Stimulated activated naive CD8-positive, alpha-beta T cell treated with anti-CD3 and anti-CD28 coated beads, Interleukin-15, amount 100 ng/mL, for 72 hours (primary cell): ENCODE measurements at regions not wholly inside any gene's neighbourhood (a gene's known extent, or its start where the extent isn't known, plus 50 kb on each side); places are given as distances from the start of the nearest gene placed in this dataset.
A peak's percentile ranks its signal among the peaks of the same experiment; 100 is the strongest.

Source experiments
- ATAC-seq: fragments of 150-1000 bp; cut with Tn5 transposase; 2 replicates; pipeline ENCODE4 v1.10.0; 2021; ENCODE audit warnings: mild to moderate bottlenecking, moderate library complexity
- DNase-seq, 2 donors: peaks; one replicate each; pipeline ENCODE4 v3.0.0; 2021 to 2022
- H3K27ac Mint-ChIP-seq, 2 donors: one replicate each; pipeline ENCODE4 v1.8.0; 2022; ENCODE audit warnings: mild to moderate bottlenecking in 2 of 2, mixed read lengths in 2 of 2, moderate library complexity in 2 of 2
- H3K27me3 Mint-ChIP-seq: one replicate; pipeline ENCODE4 v1.8.0; 2022; ENCODE audit warnings: mixed read lengths
- H3K4me1 Mint-ChIP-seq: one replicate; pipeline ENCODE4 v1.8.0; 2022; ENCODE audit warnings: mild to moderate bottlenecking, mixed read lengths
- H3K4me3 Mint-ChIP-seq, 2 donors: one replicate each; pipeline ENCODE4 v1.8.0; 2022; ENCODE audit warnings: mild to moderate bottlenecking in 2 of 2, mixed read lengths in 2 of 2, moderate library complexity in 1 of 2
- H3K9me3 Mint-ChIP-seq, 2 donors: one replicate each; pipeline ENCODE4 v1.8.0; 2022; ENCODE audit warnings: mixed read lengths in 2 of 2

DNA sequence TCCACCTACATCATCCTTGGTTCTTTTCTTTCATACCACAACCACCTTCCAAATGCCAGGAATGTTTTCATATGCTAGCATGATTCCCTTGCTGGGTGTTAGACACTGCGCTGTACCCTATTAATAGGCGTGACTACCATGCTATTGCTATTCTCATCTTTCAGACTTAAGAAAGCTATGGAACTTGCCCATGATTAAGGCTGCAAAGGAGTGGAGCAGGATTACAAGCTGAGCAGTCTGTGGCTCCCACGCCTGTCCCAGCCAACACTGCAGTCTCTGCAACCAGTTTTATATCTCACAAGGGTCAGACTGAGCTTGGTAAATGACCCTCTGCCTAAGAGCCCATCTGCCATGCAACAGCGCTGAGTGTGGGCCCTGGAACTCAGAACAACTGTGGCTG, 285.7 kb upstream of the POU3F3 start:
- Mint-ChIP-seq H3K27ac (no peak overlapping the region), H3K4me3 (no peak overlapping the region), H3K9me3 (no peaks in the 10 kb centered on the region), H3K27me3 (no peaks in the 10 kb centered on the region), H3K4me1 (no peaks in the 10 kb centered on the region)
- ATAC-seq (no peak), DNase-seq (no peak)

DNA sequence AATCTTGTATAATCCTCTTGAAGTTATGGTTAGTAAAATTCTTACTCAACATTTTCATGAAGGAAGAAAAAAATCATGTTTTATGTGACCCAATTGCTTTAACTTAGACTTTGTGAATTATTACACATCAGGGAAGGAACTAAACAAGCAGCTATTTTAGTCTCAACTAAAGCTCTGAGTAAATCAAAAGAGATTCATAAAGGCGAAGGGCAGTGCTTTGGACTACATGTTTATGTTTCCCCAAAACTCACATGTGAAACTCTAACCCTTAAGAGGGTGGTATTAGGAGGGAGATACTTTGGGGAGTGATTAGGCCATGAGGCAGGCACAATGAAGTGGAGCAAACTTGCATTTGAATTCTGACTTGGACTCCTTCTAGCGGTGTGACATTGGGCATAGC, 283.7 kb upstream of the POU3F3 start:
- no peak overlapping the region for H3K27ac Mint-ChIP-seq
- no peaks in the 10 kb centered on the region for H3K9me3 Mint-ChIP-seq
- no peak for ATAC-seq
- DNase-seq: no peak
- no peak overlapping the region for H3K4me3 Mint-ChIP-seq
- no peaks in the 10 kb centered on the region for H3K27me3 Mint-ChIP-seq
- H3K4me1 Mint-ChIP-seq: no peaks in the 10 kb centered on the region

DNA sequence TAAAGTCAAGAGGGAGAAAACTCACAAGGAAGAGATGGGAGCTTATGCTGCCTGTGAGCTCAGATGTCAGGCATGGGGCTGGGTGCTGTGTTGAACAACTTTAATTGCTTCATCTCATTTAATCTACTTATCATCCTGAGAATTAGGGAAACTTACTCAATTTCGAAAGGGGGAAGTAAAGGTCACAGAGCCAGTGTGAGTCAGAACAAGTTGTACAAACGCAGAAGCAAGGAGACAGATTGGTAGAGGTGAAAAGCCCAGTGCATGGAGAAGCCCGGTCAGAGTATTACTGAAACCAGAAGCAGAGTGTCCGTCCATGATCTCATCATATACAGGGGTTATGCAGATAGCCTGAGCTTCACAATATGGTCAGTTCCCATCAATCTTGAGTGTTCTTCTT, 281.1 kb upstream of the POU3F3 start:
- H3K9me3 Mint-ChIP-seq: no peaks in the 10 kb centered on the region
- no peaks in the 10 kb centered on the region for H3K4me1 Mint-ChIP-seq
- H3K27ac Mint-ChIP-seq: no peak overlapping the region
- DNase-seq (no peak), ATAC-seq (no peak)
- H3K27me3 Mint-ChIP-seq: no peaks in the 10 kb centered on the region
- no peak overlapping the region for H3K4me3 Mint-ChIP-seq

DNA sequence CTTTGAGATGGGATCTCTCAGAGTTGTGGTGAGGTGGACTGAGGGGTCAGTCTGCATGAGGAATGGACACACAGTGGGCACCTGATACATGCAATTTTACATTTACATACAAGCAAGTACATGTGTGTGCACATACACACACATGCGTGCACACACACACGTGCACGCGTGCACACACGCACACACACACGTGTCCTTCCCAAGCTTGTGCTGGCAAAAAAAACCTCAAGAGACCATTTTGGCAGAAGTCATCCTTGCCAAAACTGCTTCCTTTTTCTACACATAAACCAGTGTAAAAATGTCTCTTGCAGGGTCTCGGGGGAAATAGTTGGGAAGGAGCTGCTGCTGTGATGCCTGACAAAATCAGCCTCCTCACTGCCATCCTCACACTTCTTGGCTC, 279.5 kb upstream of the POU3F3 start:
- no peak overlapping the region for H3K4me3 Mint-ChIP-seq
- no peaks in the 10 kb centered on the region for H3K27me3 Mint-ChIP-seq
- H3K9me3 Mint-ChIP-seq: no peaks in the 10 kb centered on the region
- no peak for DNase-seq
- no peak for ATAC-seq
- peak overlapping the region in 1 of 2 donors; percentile 85 for H3K27ac Mint-ChIP-seq
- no peaks in the 10 kb centered on the region for H3K4me1 Mint-ChIP-seq

DNA sequence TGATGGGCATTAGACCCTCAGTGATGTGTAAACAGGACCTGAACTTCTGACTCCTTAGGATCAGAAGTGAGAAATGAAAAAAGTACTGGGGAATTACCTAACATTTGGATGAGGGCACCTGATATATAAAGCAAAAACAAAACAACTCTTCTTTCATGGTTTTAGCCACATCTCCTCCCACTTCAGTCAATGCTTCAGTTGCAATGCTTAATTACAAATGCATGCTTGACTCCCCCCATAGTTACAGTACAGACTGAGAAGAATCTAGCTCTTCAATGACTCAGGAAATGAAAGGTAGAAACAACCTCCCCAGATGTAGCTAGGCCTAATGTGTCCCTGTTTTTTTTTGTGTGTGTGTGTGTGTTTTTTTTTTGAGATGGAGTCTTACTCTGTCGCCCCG, 276.8 kb upstream of the POU3F3 start:
- Mint-ChIP-seq H3K4me1 (no peaks in the 10 kb centered on the region), H3K9me3 (no peaks in the 10 kb centered on the region), H3K27ac (no peak overlapping the region), H3K27me3 (no peaks in the 10 kb centered on the region), H3K4me3 (no peak overlapping the region)
- no peak for ATAC-seq
- DNase-seq: no peak

DNA sequence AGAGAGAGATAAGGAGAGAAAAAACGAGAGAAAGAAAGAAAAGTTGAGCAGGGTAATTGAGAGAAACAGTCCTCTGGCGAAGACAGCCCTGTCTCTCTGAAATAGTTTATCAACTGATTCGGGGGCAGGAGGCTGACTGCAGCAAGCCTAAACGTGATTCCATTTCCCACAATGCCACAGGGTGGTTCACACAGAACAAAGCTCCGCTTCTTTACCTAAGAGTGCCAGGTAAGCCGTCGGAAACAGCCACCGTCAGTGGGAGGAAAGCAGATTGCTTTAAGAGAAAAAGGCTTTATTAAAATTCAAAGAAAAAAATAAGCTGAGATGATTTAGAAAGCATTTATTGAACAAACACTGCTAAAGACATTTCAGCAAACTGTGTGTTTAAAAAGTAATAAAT, 271.4 kb upstream of the POU3F3 start:
- Mint-ChIP-seq H3K4me1 (no peaks in the 10 kb centered on the region), H3K27me3 (no peaks in the 10 kb centered on the region), H3K9me3 (no peaks in the 10 kb centered on the region), H3K4me3 (no peak overlapping the region), H3K27ac (no peak overlapping the region)
- DNase-seq (no peak), ATAC-seq (no peak)

DNA sequence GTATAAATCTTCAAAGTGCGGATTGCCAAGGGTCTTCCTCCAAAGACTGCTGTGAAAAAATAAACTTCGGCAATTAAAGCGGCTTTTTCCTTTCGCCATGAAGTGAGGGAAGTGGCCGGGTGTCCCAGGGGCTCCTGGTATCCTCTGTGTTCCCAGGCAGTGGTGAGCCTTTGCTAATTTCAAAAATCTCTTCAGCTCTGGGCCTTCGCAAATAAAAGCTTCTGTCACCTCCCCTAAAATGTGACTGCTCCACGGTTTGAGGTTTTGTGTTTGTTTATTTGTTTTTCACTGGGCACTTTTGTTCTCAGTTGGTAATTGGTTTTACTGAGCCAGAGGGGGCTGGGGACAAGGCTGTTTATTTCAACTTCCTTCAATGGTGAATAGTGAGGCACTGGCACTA, 270.1 kb upstream of the POU3F3 start:
- DNase-seq (no peak), ATAC-seq (no peak)
- no peaks in the 10 kb centered on the region for H3K27me3 Mint-ChIP-seq
- H3K4me1 Mint-ChIP-seq: no peaks in the 10 kb centered on the region
- H3K27ac Mint-ChIP-seq: no peak overlapping the region
- H3K9me3 Mint-ChIP-seq: no peaks in the 10 kb centered on the region
- H3K4me3 Mint-ChIP-seq: no peak overlapping the region

DNA sequence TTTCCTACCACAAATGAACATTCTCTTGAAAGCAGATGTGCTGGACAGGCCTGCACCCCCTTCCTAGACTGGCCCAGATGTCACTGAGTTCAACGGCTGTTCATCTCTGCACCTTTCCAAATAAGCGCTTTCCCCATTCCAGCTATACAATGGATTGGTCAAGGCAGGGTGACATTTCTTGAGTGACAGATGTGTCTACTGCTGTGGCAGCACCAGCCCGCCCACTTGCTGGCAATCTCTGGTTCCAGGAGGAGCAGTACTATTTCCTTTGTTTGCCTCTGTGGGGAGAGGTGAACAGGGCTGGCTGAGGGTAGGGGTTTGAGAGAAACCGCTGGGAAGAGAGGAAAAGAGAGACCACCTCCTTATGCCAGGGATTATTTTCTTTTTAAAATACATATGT, 269.5 kb upstream of the POU3F3 start:
- H3K4me3 Mint-ChIP-seq: no peak overlapping the region
- H3K4me1 Mint-ChIP-seq: no peaks in the 10 kb centered on the region
- DNase-seq (no peak), ATAC-seq (no peak)
- no peaks in the 10 kb centered on the region for H3K27me3 Mint-ChIP-seq
- H3K9me3 Mint-ChIP-seq: peaks cover 0 to 3% of the 10 kb centered on the region in 2 donors
- H3K27ac Mint-ChIP-seq: no peak overlapping the region

DNA sequence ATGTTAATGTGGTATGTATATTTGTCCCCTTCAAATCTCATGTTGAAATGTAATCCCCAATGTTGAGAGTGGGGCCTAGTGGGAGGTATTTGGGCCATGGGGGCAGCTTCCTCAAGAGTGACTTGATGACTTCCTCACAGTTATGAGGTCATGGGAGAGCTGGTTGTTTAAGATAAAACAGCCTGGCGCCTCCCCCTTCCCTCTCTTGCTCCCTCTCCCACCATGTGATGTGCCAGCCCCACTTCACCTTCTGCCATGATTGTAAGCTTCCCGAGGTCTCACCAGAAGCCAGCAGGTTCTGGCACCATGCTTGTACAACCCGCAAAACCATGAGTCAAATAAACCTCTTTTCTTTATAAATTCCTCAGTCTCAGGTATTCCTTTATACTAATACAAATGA, 258.3 kb upstream of the POU3F3 start:
- Mint-ChIP-seq H3K4me1 (no peaks in the 10 kb centered on the region), H3K27ac (no peak overlapping the region), H3K9me3 (peaks cover 5 to 14% of the 10 kb centered on the region in 2 donors), H3K27me3 (no peaks in the 10 kb centered on the region), H3K4me3 (no peak overlapping the region)
- no peak for ATAC-seq
- no peak for DNase-seq

DNA sequence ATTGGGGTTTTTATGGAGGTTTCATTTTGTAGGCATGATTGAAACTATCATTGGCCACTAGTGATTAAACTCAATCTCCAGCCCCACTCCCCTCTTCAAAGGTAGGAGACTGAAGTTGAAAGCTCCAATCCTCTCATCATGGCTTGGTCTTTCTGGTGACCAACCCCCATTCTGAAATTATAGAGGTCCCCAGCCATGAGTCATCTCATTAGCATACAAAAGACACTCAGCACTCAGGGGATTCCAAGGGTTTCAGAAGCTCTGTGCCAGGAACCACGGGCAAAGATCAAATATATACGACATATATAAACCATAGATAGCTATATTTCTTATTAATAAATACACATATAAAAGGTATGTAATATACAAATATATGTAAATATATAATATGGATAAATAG, 256.0 kb upstream of the POU3F3 start:
- H3K9me3 Mint-ChIP-seq: peaks cover 3 to 7% of the 10 kb centered on the region in 2 donors
- no peak overlapping the region for H3K4me3 Mint-ChIP-seq
- H3K27ac Mint-ChIP-seq: no peak overlapping the region
- no peaks in the 10 kb centered on the region for H3K27me3 Mint-ChIP-seq
- no peak for ATAC-seq
- no peak for DNase-seq
- H3K4me1 Mint-ChIP-seq: no peaks in the 10 kb centered on the region

DNA sequence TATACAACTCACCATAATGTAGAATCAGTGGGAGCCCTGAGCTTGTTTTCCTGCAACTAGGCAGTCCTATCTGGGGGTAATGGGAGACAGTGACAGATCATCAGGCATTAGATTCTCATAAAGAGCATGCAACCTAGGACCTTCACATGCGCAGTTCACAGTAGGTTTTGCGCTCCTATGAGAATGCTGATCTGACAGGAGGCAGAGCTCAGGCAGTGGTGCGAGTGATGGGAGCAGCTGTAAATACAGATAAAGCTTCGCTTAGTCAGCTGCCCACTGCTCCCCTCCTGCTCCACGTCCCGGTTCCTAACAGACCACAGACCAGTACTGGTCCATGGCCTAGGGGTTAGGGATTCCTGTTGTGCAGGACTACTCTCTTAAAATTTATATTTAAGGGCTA, 255.3 kb upstream of the POU3F3 start:
- DNase-seq: no peak
- ATAC-seq: no peak
- Mint-ChIP-seq H3K27ac (no peak overlapping the region), H3K9me3 (peaks cover 0 to 8% of the 10 kb centered on the region in 2 donors), H3K4me1 (no peaks in the 10 kb centered on the region), H3K27me3 (no peaks in the 10 kb centered on the region), H3K4me3 (no peak overlapping the region)

DNA sequence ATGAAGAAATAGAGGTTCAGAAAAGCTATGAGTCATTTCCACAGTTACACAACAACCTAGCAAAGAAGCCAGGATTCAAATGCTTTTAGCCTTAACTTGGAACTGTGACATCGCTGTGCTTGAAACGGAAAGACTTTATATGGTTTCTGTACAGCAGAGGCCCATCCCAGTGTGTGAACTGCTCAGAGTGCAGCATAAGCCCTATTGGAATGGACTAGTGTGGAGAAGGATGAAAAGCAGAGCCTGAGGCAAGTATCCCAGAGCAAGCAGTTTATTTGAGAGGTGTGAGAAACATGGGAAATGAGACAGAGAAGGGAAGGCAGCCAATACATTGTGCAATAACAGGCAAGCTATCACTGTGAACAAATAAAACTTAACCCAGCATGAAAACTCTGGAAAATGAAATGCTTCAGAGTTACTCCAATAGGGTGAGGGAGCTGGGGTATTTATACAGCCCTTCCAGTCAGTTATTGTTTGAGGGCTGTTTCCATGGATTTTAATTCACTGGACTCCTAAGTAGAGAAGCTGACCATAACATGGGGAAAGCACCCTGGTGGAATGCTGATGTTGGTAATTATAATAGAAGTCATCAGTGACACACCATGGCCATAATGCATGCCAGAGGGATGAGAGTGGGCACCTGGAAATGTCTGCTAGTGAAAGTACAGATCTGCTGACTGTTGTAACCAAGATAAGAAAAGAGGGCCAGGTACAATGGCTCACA, 254.0 kb upstream of the POU3F3 start:
- Mint-ChIP-seq H3K4me1 (no peaks in the 10 kb centered on the region), H3K4me3 (no peak overlapping the region), H3K27ac (no peak overlapping the region), H3K9me3 (peaks cover 0 to 8% of the 10 kb centered on the region in 2 donors), H3K27me3 (no peaks in the 10 kb centered on the region)
- ATAC-seq (no peak), DNase-seq (no peak)

DNA sequence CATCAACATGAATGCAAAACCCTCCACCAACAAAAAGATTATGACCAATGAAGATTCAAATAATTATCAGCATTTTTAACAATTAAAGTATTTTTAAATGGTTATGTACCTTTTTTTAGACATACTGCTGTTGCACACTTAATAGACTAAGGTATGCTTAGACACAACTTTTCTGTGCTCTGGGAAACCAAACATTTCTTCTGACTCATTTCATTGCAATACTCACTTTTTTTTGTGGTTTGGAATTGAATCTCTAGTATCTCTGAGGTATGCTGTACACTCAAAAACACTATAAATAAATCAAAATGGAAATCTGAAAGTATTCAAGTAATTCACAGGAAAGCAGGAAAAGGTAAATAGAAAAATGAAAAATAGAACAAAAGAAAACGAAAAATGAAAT, 247.9 kb upstream of the POU3F3 start:
- Mint-ChIP-seq H3K4me3 (no peak overlapping the region), H3K27ac (no peak overlapping the region), H3K27me3 (no peaks in the 10 kb centered on the region), H3K4me1 (no peaks in the 10 kb centered on the region), H3K9me3 (peaks cover 8% of the 10 kb centered on the region in 2 donors)
- ATAC-seq (no peak), DNase-seq (no peak)

DNA sequence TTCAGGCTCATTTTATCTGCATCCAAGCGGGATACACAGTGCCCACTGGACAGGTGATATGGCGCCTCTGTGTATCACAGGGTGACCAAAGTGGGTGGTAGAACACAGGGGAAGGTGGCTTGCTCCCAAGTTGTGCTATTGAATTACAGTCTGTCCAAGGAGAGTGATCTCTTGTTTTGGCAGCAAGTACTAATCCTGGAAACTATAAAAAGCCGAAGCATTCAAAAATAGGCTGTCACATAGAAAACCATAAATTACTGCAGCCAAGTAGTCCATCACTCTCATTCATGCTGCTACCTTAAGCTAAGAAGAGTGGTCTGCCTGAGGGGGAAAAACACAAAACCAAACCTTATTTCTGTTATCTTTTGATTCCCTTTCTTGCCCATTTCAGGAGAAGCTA, 237.1 kb upstream of the POU3F3 start:
- H3K9me3 Mint-ChIP-seq: peaks cover 0 to 8% of the 10 kb centered on the region in 2 donors
- DNase-seq (no peak), ATAC-seq (no peak)
- H3K4me3 Mint-ChIP-seq: no peak overlapping the region
- no peak overlapping the region for H3K27ac Mint-ChIP-seq
- no peaks in the 10 kb centered on the region for H3K4me1 Mint-ChIP-seq
- H3K27me3 Mint-ChIP-seq: peaks cover 7% of the 10 kb centered on the region

DNA sequence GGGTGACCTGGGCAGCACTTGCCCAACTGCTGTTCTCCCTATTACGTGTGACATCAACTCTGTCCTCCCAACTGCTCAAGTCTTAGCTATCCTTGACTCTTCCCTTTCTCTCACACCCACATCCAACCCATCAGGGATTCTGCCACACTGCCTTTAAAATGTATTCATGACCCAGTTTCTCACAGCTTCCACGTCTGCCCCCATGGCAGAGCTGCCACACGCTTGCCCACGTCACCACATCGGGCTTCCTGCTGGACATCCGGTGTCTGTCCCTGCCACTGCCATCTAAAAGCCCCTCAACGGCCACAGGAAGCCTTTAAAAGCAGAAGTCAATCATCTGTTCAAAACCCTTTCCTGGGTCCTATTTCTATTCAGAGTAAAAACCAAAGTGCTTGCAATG, 233.1 kb upstream of the POU3F3 start:
- peaks cover 7% of the 10 kb centered on the region for H3K27me3 Mint-ChIP-seq
- ATAC-seq: no peak
- DNase-seq: no peak
- H3K4me3 Mint-ChIP-seq: no peak overlapping the region
- H3K27ac Mint-ChIP-seq: no peak overlapping the region
- no peaks in the 10 kb centered on the region for H3K4me1 Mint-ChIP-seq
- H3K9me3 Mint-ChIP-seq: peaks cover 0 to 8% of the 10 kb centered on the region in 2 donors

DNA sequence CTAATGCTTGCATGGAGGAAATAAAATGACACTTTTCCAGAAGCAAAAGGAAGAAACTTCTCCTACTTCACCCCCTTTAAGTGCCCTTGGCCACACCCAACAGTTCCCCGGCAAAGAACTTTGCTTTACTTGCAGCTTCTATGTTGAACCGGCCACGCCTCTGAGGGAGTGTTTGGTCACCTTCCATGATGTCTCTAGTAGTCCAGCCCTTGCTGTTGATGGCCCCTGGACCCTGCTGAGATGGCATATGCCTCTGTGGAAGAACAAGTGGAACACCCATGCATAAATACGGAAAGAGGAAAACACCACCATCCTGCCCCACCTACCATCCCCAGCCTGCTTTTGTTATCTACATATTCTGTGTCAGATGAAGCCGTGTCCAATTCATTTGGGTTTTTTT, 218.3 kb upstream of the POU3F3 start:
- no peaks in the 10 kb centered on the region for H3K9me3 Mint-ChIP-seq
- no peak overlapping the region for H3K4me3 Mint-ChIP-seq
- DNase-seq (no peak), ATAC-seq (no peak)
- no peaks in the 10 kb centered on the region for H3K4me1 Mint-ChIP-seq
- no peak overlapping the region for H3K27ac Mint-ChIP-seq
- no peaks in the 10 kb centered on the region for H3K27me3 Mint-ChIP-seq

DNA sequence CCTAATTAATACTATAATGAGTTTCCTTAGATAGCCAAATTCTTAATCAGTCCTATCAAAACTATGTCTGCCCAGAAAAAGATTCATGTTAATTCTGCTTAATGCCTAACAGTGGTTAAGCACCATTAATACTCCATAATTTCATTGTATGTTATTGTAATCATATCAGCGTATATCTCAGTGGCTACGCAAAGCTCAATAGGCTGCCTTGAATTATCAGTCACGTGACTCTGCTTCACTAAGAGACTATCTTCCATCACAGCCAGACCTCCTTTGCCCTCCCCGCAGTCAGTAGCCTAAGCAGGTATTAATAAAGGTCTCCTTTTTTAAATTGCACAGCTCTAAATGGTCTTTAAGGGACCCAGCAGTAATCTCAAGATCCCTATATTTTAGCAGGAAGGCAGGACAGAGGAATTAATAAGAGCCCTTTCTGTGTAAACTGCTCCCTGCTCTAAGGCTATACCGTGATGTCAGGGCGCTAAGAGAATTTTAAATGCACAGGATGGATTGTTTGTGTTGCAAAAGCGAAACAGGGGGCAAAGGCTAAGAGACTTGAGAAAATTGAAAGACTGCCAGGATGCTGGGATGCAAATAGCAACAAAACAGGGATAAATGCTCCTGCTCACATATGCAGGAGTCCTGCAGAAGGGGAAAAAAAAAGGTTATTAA, 215.6 kb upstream of the POU3F3 start:
- Mint-ChIP-seq H3K4me3 (no peak overlapping the region), H3K27me3 (no peaks in the 10 kb centered on the region), H3K4me1 (no peaks in the 10 kb centered on the region), H3K27ac (no peak overlapping the region), H3K9me3 (peaks cover 6 to 10% of the 10 kb centered on the region in 2 donors)
- no peak for DNase-seq
- no peak for ATAC-seq
